K562 (cell line): ENCODE measurements at regions not wholly inside any gene's neighbourhood (a gene's known extent, or its start where the extent isn't known, plus 50 kb on each side); places are given as distances from the start of the nearest gene placed in this dataset.

Experiments
- ATAC-seq: fragments of 200-7000 bp; cut with Tn5 transposase; 3 replicates; pipeline ENCODE4 v1.9.1; 2020; ENCODE audit warnings: moderate library complexity
- BruUV-seq: library from RNA; stranded (reverse); fragments of 400-500 nt; replicated peaks from 2 replicates; lab custom pipeline; 2021; lab: Mats Ljungman, UMichigan
- CTCF ChIA-PET: fragments of 300-600 bp; formaldehyde crosslinking; extraction: SDS; loops from one replicate; lab custom pipeline; 2021; ENCODE audit warnings: low intra/inter-chr PET ratio; lab: Yijun Ruan, JAX
- POLR2A ChIA-PET: fragments of 300-600, 350-650 bp; sonication (Branson Sonifier 250); formaldehyde crosslinking; extraction: SDS; loops from one replicate; lab custom pipeline; 2021; ENCODE audit warnings: antibody characterized with exemption, inconsistent platforms; lab: Yijun Ruan, JAX
- DNase-seq, 4 experiments: peaks; one replicate each; pipeline versions ENCODE4 v3.0.0 to v3.0.0-alpha.2; 2011 to 2018; ENCODE audit warnings: low spot score in 3 of 4, mixed read lengths in 3 of 4; ENCODE audit errors: extremely low read depth in 1 of 4
- FAIRE-seq: peaks from 2 replicates; lab custom pipeline; 2011; peaks lifted over from hg19 to GRCh38; lab: Jason Lieb, UNC
- H2AFZ ChIP-seq: 2 replicates; pipeline ENCODE4 v1.6.0; 2011; ENCODE audit warnings: low read depth, low read length, control low read depth, inconsistent platforms
- H3K27ac ChIP-seq: fragments of 200-600 bp; 3 replicates; pipeline ENCODE4 v1.8.0; 2011; ENCODE audit warnings: low read depth, mild to moderate bottlenecking, control low read depth, inconsistent platforms, low read length, moderate library complexity, mixed read lengths; ENCODE audit errors: extremely low read depth
- H3K27me3 ChIP-seq, 2 experiments: fragments of 300-600 bp in 1 of 2; 2 replicates in 1 of 2; 3 replicates in 1 of 2; pipeline versions ENCODE4 v1.6.0 to v1.8.0; 2011; ENCODE audit warnings: inconsistent platforms in 2 of 2, low read length in 2 of 2, mild to moderate bottlenecking in 1 of 2, mixed read lengths in 1 of 2, moderate library complexity in 1 of 2; ENCODE audit not compliant: control insufficient read depth in 2 of 2, insufficient read depth in 2 of 2
- H3K36me3 ChIP-seq: fragments of 300-600 bp; 3 replicates; pipeline ENCODE4 v1.8.0; 2011; ENCODE audit warnings: mild to moderate bottlenecking, low read length, inconsistent platforms; ENCODE audit not compliant: control insufficient read depth, insufficient read depth
- H3K4me1 ChIP-seq, 2 experiments: fragments of 200-600 bp in 1 of 2; replicated peaks in 1 of 2; 2 replicates in 1 of 2; 3 replicates in 1 of 2; pipeline versions ENCODE4 v1.5.1 to v1.8.0; 2011; ENCODE audit warnings: inconsistent platforms in 2 of 2, low read length in 2 of 2, mild to moderate bottlenecking in 1 of 2, mixed read lengths in 1 of 2, moderate library complexity in 1 of 2; ENCODE audit not compliant: control insufficient read depth in 2 of 2, insufficient read depth in 2 of 2
- H3K4me2 ChIP-seq: 2 replicates; pipeline ENCODE4 v1.6.1; 2011; ENCODE audit warnings: low read length, control low read depth, inconsistent platforms, mixed read lengths; ENCODE audit not compliant: insufficient read depth
- H3K4me3 ChIP-seq: fragments of 200-600 bp; sonication (generic), shearing (Covaris generic); 2 replicates; pipeline ENCODE4 v1.5.1; 2016; ENCODE audit warnings: control low read depth, inconsistent platforms
- H3K79me2 ChIP-seq: fragments of 200-600 bp; 3 replicates; pipeline ENCODE4 v1.8.0; 2011; ENCODE audit warnings: low read length, inconsistent platforms; ENCODE audit not compliant: control insufficient read depth, insufficient read depth
- H3K9ac ChIP-seq, 2 experiments: 2 replicates each; pipeline versions ENCODE4 v1.6.0 to v1.6.1; 2011; ENCODE audit warnings: low read depth in 2 of 2, low read length in 2 of 2, control low read depth in 1 of 2, inconsistent platforms in 1 of 2, mild to moderate bottlenecking in 1 of 2, mixed read lengths in 1 of 2; ENCODE audit not compliant: insufficient read depth in 1 of 2
- H3K9me1 ChIP-seq: one replicate; pipeline ENCODE4 v1.6.0; 2011; ENCODE audit warnings: inconsistent platforms, mild to moderate bottlenecking, low read length, moderate library complexity; ENCODE audit not compliant: control insufficient read depth, insufficient read depth
- H3K9me3 ChIP-seq: replicated peaks from 2 replicates; pipeline ENCODE4 v1.5.1; 2011; ENCODE audit warnings: low read depth, low read length, inconsistent platforms; ENCODE audit not compliant: control insufficient read depth, insufficient read depth
- H4K20me1 ChIP-seq: replicated peaks from 2 replicates; pipeline ENCODE4 v1.6.1; 2011; ENCODE audit warnings: low read length, inconsistent platforms, mixed read lengths; ENCODE audit not compliant: control insufficient read depth, insufficient read depth
- ETS2 ChIP-seq: IDR thresholded peaks from 2 replicates; pipeline ENCODE4 v1.6.1; 2016; ENCODE audit warnings: borderline replicate concordance, missing genetic modification characterization, mild to moderate bottlenecking, moderate library complexity, missing compliant biosample characterization; ENCODE audit not compliant: poor library complexity, severe bottlenecking
- GATA2 ChIP-seq: sonication (generic); formaldehyde crosslinking; IDR thresholded peaks from 2 replicates; pipeline ENCODE4 v1.4.0; 2020; ENCODE audit warnings: mild to moderate bottlenecking, missing genetic modification reagents
- PURB ChIP-seq: sonication (generic); formaldehyde crosslinking; IDR thresholded peaks from 2 replicates; pipeline ENCODE4 v1.9.0; 2021; ENCODE audit warnings: low read depth, mild to moderate bottlenecking, missing genetic modification reagents
- SMARCC2 ChIP-seq: fragments of 450-650 bp; IDR thresholded peaks from 2 replicates; pipeline ENCODE4 v1.6.1; 2017; ENCODE audit warnings: antibody characterized with exemption, moderate library complexity, mild to moderate bottlenecking, low read depth
- TAF1 ChIP-seq: IDR thresholded peaks from 2 replicates; pipeline ENCODE4 v1.6.1; 2011; ENCODE audit warnings: mild to moderate bottlenecking, low read length, moderate library complexity; ENCODE audit not compliant: insufficient read depth, control insufficient read depth, severe bottlenecking; ENCODE audit errors: extremely low read depth
- ZBTB49 ChIP-seq: sonication (generic); formaldehyde crosslinking; IDR thresholded peaks from 2 replicates; pipeline ENCODE4 v1.8.0; 2022; ENCODE audit warnings: missing genetic modification reagents, mild to moderate bottlenecking, borderline replicate concordance
- ZNF274 ChIP-seq: IDR thresholded peaks from 2 replicates; pipeline ENCODE4 v1.6.1; 2011; ENCODE audit warnings: low read depth, mild to moderate bottlenecking, low read length, moderate library complexity, borderline replicate concordance
- ZNF316 ChIP-seq: fragments of 450-650 bp; IDR thresholded peaks from 2 replicates; pipeline ENCODE4 v1.6.1; 2016
- ZNF586 ChIP-seq: fragments of 450-650 bp; formaldehyde crosslinking; conservative IDR thresholded peaks from 2 replicates; pipeline ENCODE4 v1.4.0; 2020; ENCODE audit warnings: mild to moderate bottlenecking, moderate library complexity
- ZNF830 ChIP-seq: fragments of 250-450 bp; sonication (Bioruptor Pico); IDR thresholded peaks from 2 replicates; pipeline ENCODE4 v1.5.0; 2021; ENCODE audit warnings: mild to moderate bottlenecking
- WGBS: fragments of 100-300 bp; shearing (Covaris generic); methylation state at CpG from one replicate; pipeline ENCODE4 v1.1.6; 2016; ENCODE audit warnings: low coverage, mixed read lengths; ENCODE audit not compliant: insufficient coverage; ENCODE audit errors: missing lambda C conversion rate; 5-methylcytosine and 5-hydroxymethylcytosine counted together
- in situ Hi-C: fragments of 300-500 bp; cut with MboI; formaldehyde crosslinking; loops from 4 replicates; pipeline ENCODE4 v1.15.0; 2018; ENCODE audit warnings: inconsistent platforms, mixed read lengths
- intact Hi-C: fragments of 100-400 bp; cut with micrococcal nuclease; formaldehyde crosslinking; loops from 2 replicates; pipeline ENCODE4 v1.14.2; 2022
- TF ChIP-seq, protein P1 (sequence below): fragments of 250-450 bp; sonication (Bioruptor Pico); IDR thresholded peaks from 2 replicates; pipeline ENCODE4 v1.8.0; 2022; ENCODE audit warnings: moderate library complexity, mild to moderate bottlenecking, inconsistent platforms

DNA sequence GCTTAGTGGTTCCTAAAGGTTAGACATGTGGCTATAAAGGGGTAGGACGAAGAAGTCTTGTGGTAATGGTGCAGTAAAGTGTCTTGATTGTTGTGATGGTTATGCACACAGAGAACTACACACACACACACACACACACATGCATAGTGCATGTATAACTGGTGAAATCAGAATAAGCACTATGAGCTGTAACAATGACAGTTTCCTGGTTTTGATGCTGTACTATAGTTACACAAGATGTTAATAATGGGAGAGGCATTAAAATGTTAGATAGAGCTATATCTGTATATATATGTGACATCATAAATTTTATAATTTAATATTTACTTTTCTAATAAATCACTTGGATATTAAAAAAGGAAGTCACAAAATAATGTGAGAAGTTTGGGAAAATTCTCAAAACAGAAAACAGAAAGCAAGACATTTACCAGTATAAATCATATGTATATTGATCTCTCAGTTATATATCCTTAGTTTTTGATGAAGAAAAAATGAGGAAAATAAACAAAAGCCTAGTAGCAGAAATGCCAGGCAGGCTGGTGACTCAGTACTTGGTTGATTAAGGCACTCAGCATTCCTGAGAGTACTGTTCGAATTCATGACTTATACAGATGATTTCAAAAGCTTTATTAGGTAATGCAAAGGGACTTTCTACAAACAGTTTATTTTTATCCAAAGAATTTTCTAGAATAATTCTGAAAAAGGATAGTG lies 350.5 kb upstream of the DAB2 start:
- ATAC-seq: no peak

DNA sequence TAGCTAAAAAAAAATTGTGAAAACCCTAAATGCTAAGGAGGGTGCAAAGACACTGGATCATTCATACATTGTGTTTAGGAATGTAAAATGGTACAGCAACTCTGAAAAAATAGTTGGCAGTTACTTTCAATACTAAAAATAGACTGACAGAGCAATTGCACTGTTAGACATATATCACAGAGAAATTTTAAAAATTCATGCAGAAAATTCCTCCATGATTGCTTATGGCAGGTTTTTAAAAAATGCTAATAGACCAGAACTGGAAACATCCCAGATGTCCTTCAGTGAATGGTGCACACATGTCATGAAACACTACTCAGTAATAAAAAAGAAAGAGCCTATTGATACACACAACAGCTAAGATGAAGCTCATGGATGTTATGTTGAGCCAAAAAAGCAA lies 349.8 kb upstream of the DAB2 start:
- in situ Hi-C loops: no loop called here
- intact Hi-C loops: no loop called here

More for the DNA sequence above, 350.5 kb upstream of the DAB2 start:
- POLR2A ChIA-PET: no interaction called here
- intact Hi-C loops: no loop called here
- H3K9me3 ChIP-seq: no peaks in the 10 kb centered on the region
- 0% methylated on average over 2 of the region's 2 CpGs for WGBS
- H2AFZ ChIP-seq: no peak overlapping the region
- H3K4me2 ChIP-seq: no peak overlapping the region
- DNase-seq (no peak), FAIRE-seq (peak; percentile 40)
- no peaks in the 10 kb centered on the region for H3K9me1 ChIP-seq
- no peak overlapping the region for H3K4me3 ChIP-seq
- CTCF ChIA-PET: no interaction called here
- in situ Hi-C loops: no loop called here
- no peak for TF ChIP-seq TAF1
- no peak for TF ChIP-seq ZNF830 (CRISPR knock-in tag)
- H3K79me2 ChIP-seq: no peaks in the 10 kb centered on the region
- no peaks in the 10 kb centered on the region for H4K20me1 ChIP-seq
- no peaks in the 10 kb centered on the region for H3K4me1 ChIP-seq
- no TSS peak for BruUV-seq
- no peak overlapping the region for H3K27ac ChIP-seq
- no peak overlapping the region for H3K9ac ChIP-seq
- H3K27me3 ChIP-seq: no peaks in the 10 kb centered on the region
- H3K36me3 ChIP-seq: no peaks in the 10 kb centered on the region

More for the DNA sequence above, 349.8 kb upstream of the DAB2 start:
- Histone ChIP-seq H3K4me1 (no peaks in the 10 kb centered on the region), H3K4me3 (no peak overlapping the region), H3K9ac (no peak overlapping the region), H3K9me3 (no peaks in the 10 kb centered on the region), H3K4me2 (no peak overlapping the region), H3K36me3 (no peaks in the 10 kb centered on the region), H2AFZ (no peak overlapping the region), H3K27ac (no peak overlapping the region), H3K27me3 (no peaks in the 10 kb centered on the region), H3K9me1 (no peaks in the 10 kb centered on the region), H3K79me2 (no peaks in the 10 kb centered on the region), H4K20me1 (no peaks in the 10 kb centered on the region)
- TF ChIP-seq ZNF274: no peak
- TF ChIP-seq, protein P1, sequence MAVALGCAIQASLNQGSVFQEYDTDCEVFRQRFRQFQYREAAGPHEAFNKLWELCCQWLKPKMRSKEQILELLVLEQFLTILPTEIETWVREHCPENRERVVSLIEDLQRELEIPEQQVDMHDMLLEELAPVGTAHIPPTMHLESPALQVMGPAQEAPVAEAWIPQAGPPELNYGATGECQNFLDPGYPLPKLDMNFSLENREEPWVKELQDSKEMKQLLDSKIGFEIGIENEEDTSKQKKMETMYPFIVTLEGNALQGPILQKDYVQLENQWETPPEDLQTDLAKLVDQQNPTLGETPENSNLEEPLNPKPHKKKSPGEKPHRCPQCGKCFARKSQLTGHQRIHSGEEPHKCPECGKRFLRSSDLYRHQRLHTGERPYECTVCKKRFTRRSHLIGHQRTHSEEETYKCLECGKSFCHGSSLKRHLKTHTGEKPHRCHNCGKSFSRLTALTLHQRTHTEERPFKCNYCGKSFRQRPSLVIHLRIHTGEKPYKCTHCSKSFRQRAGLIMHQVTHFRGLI (CRISPR knock-in tag): no peak
- no peak for TF ChIP-seq ZNF316
- TF ChIP-seq PURB (CRISPR knock-in tag): no peak
- no peak for TF ChIP-seq ZNF586 (CRISPR knock-in tag)
- TF ChIP-seq SMARCC2: no peak
- TF ChIP-seq ZBTB49 (CRISPR knock-in tag): no peak
- no peak for TF ChIP-seq GATA2
- TF ChIP-seq ETS2: no peak
- POLR2A ChIA-PET: interaction anchor here (1.5 kb wide), 1 partner anchor 24 kb away, joined by 3 read pairs; no protein-coding TSS in a partner anchor
- ATAC-seq (no peak), DNase-seq (no peak), FAIRE-seq (no peak)
- CTCF ChIA-PET: no interaction called here
- no TSS peak for BruUV-seq
